ENCODE measurements at regions not wholly inside any gene's neighbourhood (a gene's known extent, or its start where the extent isn't known, plus 50 kb on each side); places are given as distances from the start of the nearest gene placed in this dataset.

DNA sequence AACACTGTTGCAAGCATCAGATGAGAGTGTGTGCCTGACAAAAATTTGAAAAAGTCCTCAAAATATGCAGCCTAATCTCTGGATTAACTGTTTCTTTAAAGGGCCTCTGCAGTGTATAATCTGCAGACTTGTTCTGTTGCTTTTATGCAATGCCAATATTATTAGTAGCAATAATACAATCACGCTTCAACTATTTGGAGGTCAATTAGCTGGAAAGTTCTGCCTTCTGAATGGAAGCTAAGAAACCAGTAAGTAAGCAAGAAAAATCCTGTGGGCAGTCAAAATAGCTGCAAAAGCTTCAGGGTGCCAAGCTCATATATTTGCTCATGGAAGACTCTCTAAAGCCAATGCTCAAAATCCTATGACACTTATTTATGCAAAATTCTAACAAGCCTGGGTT is 153.2 kb upstream of the NR2F2 start:
- TF ChIP-seq CTCF (IDR thresholded peaks at IDR 0.05) (no peak), POLR2A (IDR thresholded peaks at IDR 0.05) (no peak)
